ENCODE measurements at regions not wholly inside any gene's neighbourhood (a gene's known extent, or its start where the extent isn't known, plus 50 kb on each side); places are given as distances from the start of the nearest gene placed in this dataset.

DNA sequence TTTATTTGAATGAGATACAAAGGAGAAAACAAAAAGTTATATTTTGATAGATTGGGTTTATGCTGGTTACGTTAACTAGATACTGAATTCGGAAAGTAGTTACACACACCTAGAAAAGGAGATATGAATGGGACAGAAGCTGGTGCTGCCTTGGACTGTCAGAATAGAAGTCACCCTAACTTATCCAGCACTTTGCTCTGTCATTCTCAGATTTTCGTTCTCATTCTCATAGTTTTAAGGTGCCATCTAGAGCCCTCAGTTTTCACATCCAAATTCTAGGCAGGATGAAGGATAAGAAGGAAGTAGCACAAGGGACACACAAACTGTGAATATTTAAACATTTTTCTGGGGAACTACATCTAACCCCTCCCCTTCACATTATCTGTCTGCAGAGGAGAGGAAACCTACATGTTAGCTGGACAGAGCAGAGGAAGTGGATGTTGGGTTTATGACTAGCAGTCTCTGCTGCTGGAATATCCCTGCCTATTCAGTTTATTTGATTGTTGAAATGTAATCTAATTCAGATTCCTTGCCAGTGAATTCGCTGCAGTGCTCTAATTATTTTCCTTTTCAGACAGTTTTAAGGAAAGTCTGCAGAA lies 521.9 kb downstream of the FAT4 start:
- TF ChIP-seq SPI1 (IDR thresholded peaks at IDR 0.05; ENCODE audit: borderline replicate concordance, low read depth): no peak
- TF ChIP-seq, protein P1, sequence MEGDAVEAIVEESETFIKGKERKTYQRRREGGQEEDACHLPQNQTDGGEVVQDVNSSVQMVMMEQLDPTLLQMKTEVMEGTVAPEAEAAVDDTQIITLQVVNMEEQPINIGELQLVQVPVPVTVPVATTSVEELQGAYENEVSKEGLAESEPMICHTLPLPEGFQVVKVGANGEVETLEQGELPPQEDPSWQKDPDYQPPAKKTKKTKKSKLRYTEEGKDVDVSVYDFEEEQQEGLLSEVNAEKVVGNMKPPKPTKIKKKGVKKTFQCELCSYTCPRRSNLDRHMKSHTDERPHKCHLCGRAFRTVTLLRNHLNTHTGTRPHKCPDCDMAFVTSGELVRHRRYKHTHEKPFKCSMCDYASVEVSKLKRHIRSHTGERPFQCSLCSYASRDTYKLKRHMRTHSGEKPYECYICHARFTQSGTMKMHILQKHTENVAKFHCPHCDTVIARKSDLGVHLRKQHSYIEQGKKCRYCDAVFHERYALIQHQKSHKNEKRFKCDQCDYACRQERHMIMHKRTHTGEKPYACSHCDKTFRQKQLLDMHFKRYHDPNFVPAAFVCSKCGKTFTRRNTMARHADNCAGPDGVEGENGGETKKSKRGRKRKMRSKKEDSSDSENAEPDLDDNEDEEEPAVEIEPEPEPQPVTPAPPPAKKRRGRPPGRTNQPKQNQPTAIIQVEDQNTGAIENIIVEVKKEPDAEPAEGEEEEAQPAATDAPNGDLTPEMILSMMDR (IDR thresholded peaks at IDR 0.05; ENCODE audit: insufficient read depth, low read length): no peak

Measured in HL-60 (cell line).